A673 (cell line): ENCODE measurements at regions not wholly inside any gene's neighbourhood (a gene's known extent, or its start where the extent isn't known, plus 50 kb on each side); places are given as distances from the start of the nearest gene placed in this dataset.

Source experiments
- CTCF ChIP-seq: fragments of 300-800, 200-600 bp; sonication (generic); conservative IDR thresholded peaks from 2 replicates; pipeline ENCODE4 v1.5.1; 2017; ENCODE audit warnings: low read depth, mild to moderate bottlenecking, antibody characterized with exemption, low read length, moderate library complexity, mixed read lengths
- EZH2 ChIP-seq: fragments of 200-600 bp; sonication (generic); IDR thresholded peaks from 2 replicates; pipeline ENCODE4 v1.6.1; 2017; ENCODE audit warnings: borderline replicate concordance, low read depth, mild to moderate bottlenecking, mixed read lengths, antibody characterized with exemption, low read length; ENCODE audit not compliant: poor library complexity, severe bottlenecking

GRCh38 chr4:111209706-111210105 lies 586.8 kb upstream of the PITX2 start:
- no peak for TF ChIP-seq CTCF
- no peak for TF ChIP-seq EZH2
